Spleen (tissue), 11 donors: ENCODE measurements at regions not wholly inside any gene's neighbourhood (a gene's known extent, or its start where the extent isn't known, plus 50 kb on each side); places are given as distances from the start of the nearest gene placed in this dataset.

ENCODE experiments used
- DNase-seq: peaks from one replicate; pipeline ENCODE4 v3.0.0-alpha.2; 2020
- H3K27ac ChIP-seq, 8 donors: fragments of 200-600 bp; sonication (generic) in 7 of 8; 1 replicate in 4 of 8; 2 replicates in 4 of 8; pipeline versions ENCODE4 v1.5.0 to v1.8.0; 2016 to 2021; ENCODE audit warnings: inconsistent platforms in 4 of 8, mild to moderate bottlenecking in 4 of 8, moderate library complexity in 1 of 8
- H3K27me3 ChIP-seq, 7 donors: fragments of 200-600 bp; sonication (generic) in 6 of 7; replicated peaks in 1 of 7; 1 replicate in 4 of 7; 2 replicates in 3 of 7; pipeline versions ENCODE4 v1.5.0 to v1.8.0; 2016 to 2021; ENCODE audit warnings: inconsistent platforms in 3 of 7, mild to moderate bottlenecking in 1 of 7
- H3K36me3 ChIP-seq, 6 donors: fragments of 200-600 bp; sonication (generic) in 5 of 6; 1 replicate in 4 of 6; 2 replicates in 2 of 6; pipeline versions ENCODE4 v1.5.0 to v1.8.0; 2016 to 2021; ENCODE audit warnings: inconsistent platforms in 2 of 6
- H3K4me1 ChIP-seq, 6 donors: fragments of 200-600 bp; sonication (generic) in 5 of 6; 1 replicate in 3 of 6; 2 replicates in 3 of 6; pipeline versions ENCODE4 v1.5.0 to v1.8.0; 2016 to 2021; ENCODE audit warnings: inconsistent platforms in 3 of 6
- H3K4me3 ChIP-seq, 8 donors: fragments of 200-600 bp; sonication (generic) in 7 of 8; 1 replicate in 4 of 8; 2 replicates in 4 of 8; pipeline versions ENCODE4 v1.5.0 to v1.8.0; 2016 to 2021; ENCODE audit warnings: inconsistent platforms in 4 of 8, mild to moderate bottlenecking in 4 of 8, moderate library complexity in 2 of 8
- H3K9me3 ChIP-seq, 8 donors: fragments of 200-600 bp; sonication (generic) in 7 of 8; 1 replicate in 4 of 8; 2 replicates in 4 of 8; pipeline versions ENCODE4 v1.5.0 to v1.8.0; 2016 to 2021; ENCODE audit warnings: inconsistent platforms in 4 of 8
- CTCF ChIP-seq, 11 experiments: fragments of 200-600 bp in 7 of 11; fragments of 450-650 bp in 4 of 11; sonication (generic) in 4 of 11; IDR thresholded peaks in 8 of 11; conservative IDR thresholded peaks in 3 of 11; 1 replicate in 7 of 11; 2 replicates in 4 of 11; pipeline versions ENCODE4 v1.4.0 to v1.8.0; 2016 to 2021; ENCODE audit warnings: antibody characterized with exemption in 11 of 11, inconsistent platforms in 4 of 11, mild to moderate bottlenecking in 1 of 11
- POLR2A ChIP-seq, 3 donors: fragments of 450-650 bp; IDR thresholded peaks; one replicate each; pipeline ENCODE4 v1.5.1; 2017; ENCODE audit warnings: antibody characterized with exemption in 3 of 3, mild to moderate bottlenecking in 1 of 3
- POLR2AphosphoS5 ChIP-seq, 3 donors: sonication (generic); formaldehyde crosslinking; IDR thresholded peaks; one replicate each; pipeline ENCODE4 v1.5.1; 2017; ENCODE audit warnings: antibody characterized with exemption in 3 of 3
- WGBS, 5 donors: extraction: QIAGEN DNeasy Blood & Tissue Kit in 3 of 5; methylation state at CpG; one replicate each; pipeline versions ENCODE4 v1.1.5 to v1.1.7; 2013 to 2018; 5-methylcytosine and 5-hydroxymethylcytosine counted together
- intact Hi-C: fragments of 100-400 bp; cut with DNase I; formaldehyde crosslinking; loops from one replicate; pipeline ENCODE4 v1.15.0; 2023; ENCODE audit warnings: low total_unique reads
- donor health status: healthy with polysubstance abuse.
- donor health status: DM: no; HTN: no; CAD: no; lungs with moderate emphysema.
- donor health status: DM: no; HTN: no; CAD: no.
- donor health status: Bipolar disorder and iron deficiency.
- donor health status: healthy.
- donor health status: DM: no; HTN: no; CAD: no.
- donor health status: DM: yes; HTN: yes; CAD: no.

GRCh38 chr13:89153941-89154340 lies 1482.8 kb downstream of the SLITRK5 start:
- 89 to 96% (median 92%) methylated on average over 5 of the region's 5 CpGs for WGBS, 5 donors
- no peak for TF ChIP-seq POLR2A (IDR thresholded peaks at IDR 0.05)
- TF ChIP-seq POLR2AphosphoS5 (IDR thresholded peaks at IDR 0.05) = no peak
- no peak for TF ChIP-seq CTCF (IDR thresholded peaks at IDR 0.05 in 8 of 11, conservative IDR thresholded peaks at IDR 0.05 in 3 of 11)
- Histone ChIP-seq H3K27me3 (no peaks in the 10 kb centered on the region), H3K27ac (no peak overlapping the region), H3K4me1 (no peaks in the 10 kb centered on the region), H3K4me3 (no peak overlapping the region), H3K36me3 (no peaks in the 10 kb centered on the region), H3K9me3 (peaks cover 0 to 39% (median 17%) of the 10 kb centered on the region in 8 donors)
- no peak for DNase-seq
- intact Hi-C loops = no loop called here

GRCh38 chr13:89163096-89163495 lies 1491.9 kb downstream of the SLITRK5 start:
- no peak for DNase-seq
- no peak overlapping the region for H3K4me3 ChIP-seq
- H3K9me3 ChIP-seq = peaks cover 0 to 20% (median 2%) of the 10 kb centered on the region in 8 donors
- 93 to 95% (median 93%) methylated on average over 16 of the region's 16 CpGs for WGBS, 5 donors
- H3K27me3 ChIP-seq = no peaks in the 10 kb centered on the region
- H3K4me1 ChIP-seq = no peaks in the 10 kb centered on the region
- no peak overlapping the region for H3K27ac ChIP-seq
- TF ChIP-seq POLR2A (IDR thresholded peaks at IDR 0.05) = no peak
- no peak for TF ChIP-seq CTCF (IDR thresholded peaks at IDR 0.05 in 8 of 11, conservative IDR thresholded peaks at IDR 0.05 in 3 of 11)
- TF ChIP-seq POLR2AphosphoS5 (IDR thresholded peaks at IDR 0.05) = no peak
- intact Hi-C loops = no loop called here
- H3K36me3 ChIP-seq = no peaks in the 10 kb centered on the region

GRCh38 chr13:89165685-89166084 lies 1494.5 kb downstream of the SLITRK5 start:
- intact Hi-C loops = no loop called here
- TF ChIP-seq POLR2A (IDR thresholded peaks at IDR 0.05) (no peak), POLR2AphosphoS5 (IDR thresholded peaks at IDR 0.05) (no peak), CTCF (IDR thresholded peaks at IDR 0.05 in 8 of 11, conservative IDR thresholded peaks at IDR 0.05 in 3 of 11) (no peak)
- H3K4me3 ChIP-seq = no peak overlapping the region
- no peaks in the 10 kb centered on the region for H3K27me3 ChIP-seq
- H3K9me3 ChIP-seq = peaks cover 0 to 6% (median 0%) of the 10 kb centered on the region in 8 donors
- WGBS, 5 donors = 72 to 79% (median 74%) methylated on average over 1 of the region's 1 CpG
- DNase-seq = no peak
- H3K27ac ChIP-seq = no peak overlapping the region
- no peaks in the 10 kb centered on the region for H3K4me1 ChIP-seq
- no peaks in the 10 kb centered on the region for H3K36me3 ChIP-seq

- Histone ChIP-seq H3K36me3 (no peaks in the 10 kb centered on the region), H3K4me1 (no peaks in the 10 kb centered on the region), H3K27ac (no peak overlapping the region), H3K27me3 (no peaks in the 10 kb centered on the region), H3K4me3 (no peak overlapping the region), H3K9me3 (peaks cover 0 to 5% (median 0%) of the 10 kb centered on the region in 8 donors)
- intact Hi-C loops = no loop called here
- DNase-seq = no peak
- TF ChIP-seq POLR2A (IDR thresholded peaks at IDR 0.05) (no peak), POLR2AphosphoS5 (IDR thresholded peaks at IDR 0.05) (no peak), CTCF (IDR thresholded peaks at IDR 0.05 in 8 of 11, conservative IDR thresholded peaks at IDR 0.05 in 3 of 11) (no peak)
- WGBS, 5 donors = 65 to 80% (median 70%) methylated on average over 1 of the region's 1 CpG
Observed at GRCh38 chr13:89169951-89170350, 1498.8 kb downstream of the SLITRK5 start.
